Activated naive CD4-positive, alpha-beta T cell treated with anti-CD3 and anti-CD28 coated beads for 36 hours (primary cell): ENCODE measurements at regions not wholly inside any gene's neighbourhood (a gene's known extent, or its start where the extent isn't known, plus 50 kb on each side); places are given as distances from the start of the nearest gene placed in this dataset.

Experiments
- CTCF ChIA-PET: fragments of 350-600 bp; sonication (Branson Sonifier 250); formaldehyde crosslinking; loops from one replicate; lab custom pipeline; 2021; ENCODE audit warnings: antibody characterized with exemption; lab: Charles Lee
- DNase-seq: peaks from one replicate; pipeline ENCODE4 v3.0.0-alpha.2; 2020
- H3K27ac Mint-ChIP-seq: one replicate; pipeline ENCODE4 v1.8.0; 2021; ENCODE audit warnings: mild to moderate bottlenecking, mixed read lengths
- H3K27me3 Mint-ChIP-seq: one replicate; pipeline ENCODE4 v1.8.0; 2021; ENCODE audit warnings: low read depth, mixed read lengths
- H3K36me3 Mint-ChIP-seq: one replicate; pipeline ENCODE4 v1.8.0; 2021; ENCODE audit warnings: low read depth, mixed read lengths
- H3K4me1 Mint-ChIP-seq: one replicate; pipeline ENCODE4 v1.8.0; 2021; ENCODE audit warnings: low read depth, mixed read lengths
- H3K4me3 Mint-ChIP-seq: one replicate; pipeline ENCODE4 v1.8.0; 2021; ENCODE audit warnings: mild to moderate bottlenecking, moderate library complexity, mixed read lengths
- H3K9me3 Mint-ChIP-seq: one replicate; pipeline ENCODE4 v1.8.0; 2021; ENCODE audit warnings: mixed read lengths
- intact Hi-C: fragments of 100-400 bp; cut with micrococcal nuclease; formaldehyde crosslinking; loops from one replicate; pipeline ENCODE4 v1.15.1; 2023

DNA sequence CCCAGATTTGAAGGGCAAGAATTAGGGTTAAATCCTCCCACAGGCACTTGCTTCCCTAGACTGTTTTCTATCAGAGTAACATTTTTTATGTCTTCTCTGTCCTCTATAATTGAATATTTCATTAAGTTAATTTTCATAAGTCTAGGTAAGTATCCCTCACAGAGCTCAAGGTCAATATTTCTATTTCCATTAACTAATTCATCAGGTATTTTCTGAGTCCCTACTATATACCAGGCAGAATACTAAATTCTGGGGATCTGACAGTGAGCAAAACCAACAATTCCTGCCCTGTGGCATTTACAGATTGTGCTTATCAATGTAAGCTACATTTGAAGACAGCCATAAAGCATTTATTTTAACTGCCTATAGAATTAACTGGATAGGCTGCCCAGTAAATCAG lies 86.4 kb upstream of the RBBP8 start:
- H3K27me3 Mint-ChIP-seq: peaks cover 7% of the 10 kb centered on the region
- no peaks in the 10 kb centered on the region for H3K36me3 Mint-ChIP-seq
- DNase-seq: no peak
- H3K9me3 Mint-ChIP-seq: no peaks in the 10 kb centered on the region
- intact Hi-C loops: loop anchor here (5.0 kb wide), 1 partner anchor 34 kb away; no protein-coding TSS in a partner anchor
- peaks cover 3% of the 10 kb centered on the region for H3K4me1 Mint-ChIP-seq
- H3K4me3 Mint-ChIP-seq: no peak overlapping the region
- no peak overlapping the region for H3K27ac Mint-ChIP-seq
- CTCF ChIA-PET: interaction anchor here (0.6 to 1.3 kb wide), 2 partner anchors 36 to 531 kb away, joined by 3 to 4 read pairs; no protein-coding TSS in a partner anchor

DNA sequence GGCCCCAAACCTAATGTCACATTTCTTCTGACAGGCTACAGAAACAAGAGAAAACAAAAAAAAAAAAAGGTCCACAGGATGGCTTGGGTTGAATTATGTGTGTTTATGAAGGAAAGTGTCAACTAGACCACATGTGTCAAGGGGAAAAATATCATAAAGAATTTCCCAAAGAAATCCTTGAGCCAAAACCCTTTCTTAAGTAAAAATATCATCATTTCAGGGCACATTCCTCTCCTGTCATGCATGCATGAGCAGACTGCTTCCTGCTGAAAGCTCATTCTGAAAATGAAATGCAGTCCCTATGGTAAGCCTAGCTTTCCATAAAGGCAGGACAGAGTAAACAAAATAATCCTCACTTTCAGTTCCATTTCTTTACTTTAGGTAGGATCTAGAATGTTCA lies 85.7 kb upstream of the RBBP8 start:
- no peak for DNase-seq
- Mint-ChIP-seq H3K27me3 (peaks cover 11% of the 10 kb centered on the region), H3K9me3 (no peaks in the 10 kb centered on the region), H3K27ac (no peak overlapping the region), H3K36me3 (no peaks in the 10 kb centered on the region), H3K4me3 (no peak overlapping the region), H3K4me1 (peaks cover 3% of the 10 kb centered on the region)
- CTCF ChIA-PET: interaction anchor here (0.6 to 1.4 kb wide), 6 partner anchors 10 to 838 kb away, joined by 3 to 4 read pairs (median 3); no protein-coding TSS in a partner anchor
- intact Hi-C loops: loop anchor here (5.0 kb wide), 1 partner anchor 35 kb away; no protein-coding TSS in a partner anchor

DNA sequence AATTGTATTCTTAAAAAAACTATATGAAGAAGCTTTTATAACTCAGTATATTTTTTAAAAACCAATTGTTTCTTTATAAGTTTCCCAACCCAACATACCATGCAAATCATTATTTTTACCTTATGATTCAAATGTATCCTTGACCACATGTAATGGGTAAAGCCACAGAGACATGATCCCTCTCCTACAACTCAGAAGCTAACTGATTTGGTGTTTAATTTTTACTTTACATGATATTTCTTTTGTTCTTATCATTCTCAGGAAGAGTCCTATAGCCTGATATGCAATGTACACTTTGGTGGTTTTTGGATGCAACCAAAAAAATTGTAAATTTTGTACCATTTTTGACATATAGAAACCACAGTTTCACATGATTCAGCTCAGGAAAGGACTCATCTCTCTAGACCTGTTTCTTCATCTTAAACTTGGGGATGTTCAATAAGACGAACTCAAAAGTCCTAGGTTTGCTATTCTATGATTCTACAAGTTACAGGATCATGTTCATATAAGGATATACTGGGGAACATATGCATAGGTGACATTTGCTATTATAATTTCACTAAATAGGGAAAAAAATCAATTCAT lies 85.2 kb upstream of the RBBP8 start:
- intact Hi-C loops: loop anchor here (5.0 kb wide), 1 partner anchor 36 kb away; no protein-coding TSS in a partner anchor
- Mint-ChIP-seq H3K9me3 (no peaks in the 10 kb centered on the region), H3K27me3 (peaks cover 16% of the 10 kb centered on the region), H3K4me3 (no peak overlapping the region), H3K4me1 (peaks cover 3% of the 10 kb centered on the region), H3K36me3 (no peaks in the 10 kb centered on the region), H3K27ac (no peak overlapping the region)
- no peak for DNase-seq
- CTCF ChIA-PET: interaction anchor here (0.7 to 1.4 kb wide), 4 partner anchors 9 to 838 kb away, joined by 3 to 4 read pairs (median 3); no protein-coding TSS in a partner anchor

DNA sequence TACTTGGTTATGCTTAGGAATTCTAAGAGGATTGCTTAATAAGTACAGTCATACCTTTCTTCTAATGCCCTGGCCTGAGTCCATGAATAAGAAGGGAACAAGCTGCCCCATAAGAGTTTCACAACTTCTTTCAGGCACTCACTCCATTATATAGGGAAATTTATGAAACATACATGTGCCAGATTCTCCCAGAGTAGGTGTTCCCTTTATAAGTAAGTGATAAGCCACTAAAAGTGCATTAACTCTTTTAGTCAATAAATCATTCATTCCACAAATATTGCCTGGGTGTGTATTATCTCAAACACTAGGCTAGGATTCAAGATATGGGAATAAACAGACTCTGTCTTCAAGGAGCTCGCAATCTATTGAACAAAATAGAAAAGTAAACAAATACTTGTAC lies 84.5 kb upstream of the RBBP8 start:
- CTCF ChIA-PET: interaction anchor here (1.4 kb wide), 1 partner anchor 9 kb away, joined by 4 read pairs; no protein-coding TSS in a partner anchor
- Mint-ChIP-seq H3K4me3 (no peak overlapping the region), H3K27me3 (peaks cover 18% of the 10 kb centered on the region), H3K9me3 (no peaks in the 10 kb centered on the region), H3K36me3 (no peaks in the 10 kb centered on the region), H3K27ac (no peak overlapping the region), H3K4me1 (peaks cover 3% of the 10 kb centered on the region)
- no peak for DNase-seq
- intact Hi-C loops: loop anchor here (5.0 kb wide), 1 partner anchor 36 kb away; no protein-coding TSS in a partner anchor

DNA sequence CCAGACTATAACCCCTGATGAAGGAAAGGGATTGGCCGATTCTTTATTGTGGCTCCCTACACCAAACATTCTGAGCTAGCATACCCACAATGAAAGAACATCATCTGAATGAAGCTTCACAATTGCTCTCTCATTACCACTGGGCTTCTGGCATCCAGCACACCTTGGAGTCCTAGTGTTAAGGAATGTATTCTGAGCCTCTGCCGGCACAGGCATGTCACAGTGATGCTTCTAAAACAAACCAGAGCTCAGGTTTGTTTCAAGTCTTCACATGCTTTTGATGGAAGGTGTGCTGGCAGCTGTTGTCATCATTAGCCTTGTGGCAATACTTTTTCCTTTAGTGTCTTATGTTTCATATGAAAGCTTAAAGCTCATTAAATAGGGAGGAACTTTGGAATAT lies 76.3 kb upstream of the RBBP8 start:
- H3K4me1 Mint-ChIP-seq: no peaks in the 10 kb centered on the region
- CTCF ChIA-PET: interaction anchor here (1.3 kb wide), 1 partner anchor 9 kb away, joined by 4 read pairs; no protein-coding TSS in a partner anchor
- no peak for DNase-seq
- no peak overlapping the region for H3K27ac Mint-ChIP-seq
- H3K4me3 Mint-ChIP-seq: no peak overlapping the region
- intact Hi-C loops: loop anchor here (10.0 kb wide), 1 partner anchor 48 kb away; no protein-coding TSS in a partner anchor
- H3K36me3 Mint-ChIP-seq: no peaks in the 10 kb centered on the region
- no peaks in the 10 kb centered on the region for H3K9me3 Mint-ChIP-seq
- H3K27me3 Mint-ChIP-seq: peaks cover 36% of the 10 kb centered on the region

DNA sequence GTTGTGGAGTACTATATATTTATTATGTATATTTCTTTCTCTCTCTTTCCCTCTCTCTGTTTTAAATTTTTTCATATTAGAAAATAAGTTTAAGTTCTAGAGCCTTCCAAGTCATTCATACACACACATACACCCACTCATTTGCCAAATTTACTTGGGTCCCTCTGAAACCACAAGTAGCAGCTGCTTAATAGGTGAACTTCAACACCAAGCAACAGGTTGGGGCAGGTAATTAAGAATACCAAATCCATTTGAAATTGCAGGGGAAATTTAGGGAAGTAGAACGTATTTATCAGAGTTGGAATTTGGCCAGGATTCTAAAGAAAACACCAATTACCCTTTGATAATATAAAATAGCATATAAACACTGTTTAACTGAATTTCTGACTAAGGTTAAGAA lies 75.0 kb upstream of the RBBP8 start:
- Mint-ChIP-seq H3K36me3 (no peaks in the 10 kb centered on the region), H3K9me3 (no peaks in the 10 kb centered on the region), H3K27ac (no peak overlapping the region), H3K4me3 (no peak overlapping the region), H3K4me1 (no peaks in the 10 kb centered on the region), H3K27me3 (peaks cover 31% of the 10 kb centered on the region)
- intact Hi-C loops: loop anchor here (10.0 kb wide), 1 partner anchor 47 kb away; no protein-coding TSS in a partner anchor
- CTCF ChIA-PET: interaction anchor here (1.3 kb wide), 1 partner anchor 10 kb away, joined by 4 read pairs; no protein-coding TSS in a partner anchor
- DNase-seq: no peak

DNA sequence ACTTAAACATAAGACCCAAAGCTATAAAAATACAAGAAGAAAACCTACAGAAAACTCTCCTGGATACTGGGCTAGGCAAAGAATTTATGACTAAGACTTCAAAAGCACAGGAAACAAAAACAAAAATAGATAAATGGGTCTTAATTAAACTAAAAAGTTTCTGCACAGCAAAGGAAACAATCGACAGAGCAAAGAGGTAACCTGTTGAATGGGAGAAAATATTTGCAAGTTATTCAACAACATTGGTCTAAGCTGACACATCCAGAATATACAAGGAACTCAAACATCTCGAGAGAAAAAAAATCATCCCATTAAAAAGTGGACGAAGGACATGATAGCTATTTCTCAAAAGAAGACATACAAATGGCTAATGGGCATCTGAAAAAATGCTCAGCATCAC lies 72.3 kb upstream of the RBBP8 start:
- Mint-ChIP-seq H3K27me3 (peaks cover 36% of the 10 kb centered on the region), H3K4me3 (no peak overlapping the region), H3K4me1 (no peaks in the 10 kb centered on the region), H3K27ac (no peak overlapping the region), H3K36me3 (no peaks in the 10 kb centered on the region), H3K9me3 (no peaks in the 10 kb centered on the region)
- no peak for DNase-seq
- intact Hi-C loops: no loop called here
- CTCF ChIA-PET: no interaction called here

DNA sequence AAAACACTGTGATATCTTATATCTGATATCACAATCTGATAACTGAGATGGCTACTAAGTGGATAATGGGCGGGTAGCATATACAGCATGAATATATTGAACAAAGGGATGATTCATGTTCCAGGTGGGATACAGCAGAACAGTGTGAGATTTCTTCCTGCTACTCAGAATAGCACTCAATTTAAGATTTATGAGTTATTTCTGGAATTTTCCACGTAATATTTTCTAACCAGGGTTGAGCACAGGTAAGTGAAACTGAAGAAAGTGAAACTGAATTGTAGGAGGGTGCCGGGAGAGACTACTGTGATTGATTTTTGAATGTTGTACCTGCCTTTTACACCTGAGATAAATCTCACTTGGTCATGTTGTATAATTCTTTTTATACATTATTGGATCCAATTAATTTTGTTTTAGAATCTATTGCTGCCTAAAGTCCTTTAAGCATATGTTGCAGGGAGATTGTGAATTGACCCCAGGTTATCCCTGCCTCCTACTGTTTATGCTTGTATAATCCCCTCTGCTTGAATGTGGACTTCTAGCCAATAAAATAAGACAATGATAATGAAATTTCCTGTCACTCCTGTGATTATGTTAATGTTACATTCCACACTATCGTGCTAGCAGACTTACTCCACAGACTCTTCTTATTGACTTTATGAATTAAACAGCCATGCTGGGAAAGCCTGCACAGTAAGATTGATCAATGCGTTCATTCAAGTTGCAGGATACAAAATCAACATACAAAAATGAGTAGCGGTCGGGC lies 67.6 kb upstream of the RBBP8 start:
- intact Hi-C loops: no loop called here
- Mint-ChIP-seq H3K9me3 (no peaks in the 10 kb centered on the region), H3K4me1 (no peaks in the 10 kb centered on the region), H3K27me3 (peaks cover 40% of the 10 kb centered on the region), H3K4me3 (no peak overlapping the region), H3K27ac (no peak overlapping the region), H3K36me3 (no peaks in the 10 kb centered on the region)
- CTCF ChIA-PET: no interaction called here
- no peak for DNase-seq

DNA sequence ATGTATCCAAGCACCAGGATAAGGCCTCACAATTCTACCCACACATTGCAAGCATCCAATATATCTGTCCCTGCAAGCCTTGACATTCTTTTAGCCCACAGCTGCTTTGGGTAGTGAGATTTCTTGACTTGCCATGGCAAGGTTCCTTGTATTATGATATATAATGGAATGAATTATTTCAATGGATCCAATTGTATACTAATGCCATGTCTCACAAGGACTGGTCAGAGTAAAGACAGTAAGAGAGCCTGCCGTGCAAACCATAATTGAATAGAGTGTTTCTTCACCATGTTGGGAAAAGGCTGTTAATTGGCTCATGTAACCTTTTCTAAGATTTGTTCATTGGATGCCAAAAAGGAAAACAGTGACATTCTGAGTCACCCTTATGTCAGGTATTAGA lies 64.3 kb upstream of the RBBP8 start:
- intact Hi-C loops: no loop called here
- no peak overlapping the region for H3K4me3 Mint-ChIP-seq
- H3K4me1 Mint-ChIP-seq: peaks cover 5% of the 10 kb centered on the region
- no peaks in the 10 kb centered on the region for H3K9me3 Mint-ChIP-seq
- H3K27ac Mint-ChIP-seq: no peak overlapping the region
- CTCF ChIA-PET: no interaction called here
- DNase-seq: no peak
- H3K36me3 Mint-ChIP-seq: no peaks in the 10 kb centered on the region
- H3K27me3 Mint-ChIP-seq: peaks cover 27% of the 10 kb centered on the region

DNA sequence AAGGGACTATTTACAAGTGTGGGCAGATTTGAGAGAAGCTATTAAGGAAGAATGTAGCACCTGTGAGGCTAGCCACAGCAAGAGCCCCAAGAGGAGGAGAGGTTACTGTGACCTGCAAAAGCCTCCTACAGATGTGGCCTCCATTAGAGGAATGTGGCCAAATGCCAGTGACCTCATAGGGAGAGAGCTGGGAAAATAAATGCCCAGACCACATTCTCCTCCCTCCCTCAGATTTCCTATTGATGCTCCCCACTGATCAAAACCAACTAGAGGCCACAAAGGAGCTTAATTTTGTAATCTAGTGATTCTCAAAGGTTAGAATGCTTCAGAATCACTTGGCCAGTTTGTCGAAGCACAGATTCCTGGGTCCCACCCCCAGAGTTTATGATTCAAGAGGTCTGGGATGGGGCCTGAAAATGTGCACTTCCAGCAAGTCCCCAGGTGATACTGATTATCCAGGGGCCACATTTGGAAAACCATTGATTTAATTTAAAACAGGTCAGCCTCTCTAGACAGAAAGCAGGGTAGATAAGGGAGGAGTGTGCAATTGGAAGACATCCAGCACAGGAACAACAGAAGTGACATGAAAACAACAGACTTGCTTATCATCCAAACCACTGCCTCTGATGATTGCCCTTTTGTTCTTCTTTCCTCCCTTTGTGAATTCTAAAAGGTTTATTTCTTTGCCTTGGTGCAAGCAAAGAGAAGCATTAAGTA lies 61.2 kb upstream of the RBBP8 start:
- no peak overlapping the region for H3K27ac Mint-ChIP-seq
- H3K4me1 Mint-ChIP-seq: peaks cover 5% of the 10 kb centered on the region

DNA sequence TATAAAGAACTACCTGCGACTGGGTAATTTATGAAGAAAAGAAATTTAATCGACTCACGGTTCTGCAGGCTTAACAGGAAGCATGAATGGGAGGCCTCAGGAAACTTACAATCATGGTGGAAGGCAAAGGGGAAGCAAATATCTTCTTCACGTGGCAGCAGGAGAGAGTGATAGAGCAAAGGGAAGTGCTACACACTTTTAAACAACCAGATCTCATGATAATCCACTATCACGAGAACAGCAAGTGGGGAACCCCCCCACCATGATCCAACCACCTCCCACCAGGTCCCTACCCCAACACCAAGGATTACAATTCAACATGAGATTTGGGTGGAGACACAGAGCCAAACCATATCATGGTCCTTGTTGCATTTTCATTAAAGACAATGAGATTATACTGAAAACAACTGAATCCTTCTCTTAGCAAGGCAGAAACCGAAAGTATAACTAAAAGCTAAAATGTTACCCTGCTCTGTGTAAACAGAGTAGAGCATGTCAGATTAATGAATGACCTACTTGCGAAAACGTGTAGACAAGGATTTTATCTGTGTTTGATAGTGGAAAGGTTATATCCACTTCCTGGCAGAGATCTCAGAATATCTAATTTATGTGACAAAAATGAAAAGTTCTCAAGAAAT lies 60.1 kb upstream of the RBBP8 start:
- Mint-ChIP-seq H3K36me3 (no peaks in the 10 kb centered on the region), H3K4me3 (no peak overlapping the region), H3K27me3 (peaks cover 8% of the 10 kb centered on the region), H3K9me3 (no peaks in the 10 kb centered on the region), H3K27ac (peak overlapping the region; percentile 32), H3K4me1 (peaks cover 5% of the 10 kb centered on the region)
- no peak for DNase-seq
- intact Hi-C loops: loop anchor here (10.0 kb wide), 1 partner anchor 58 kb away; no protein-coding TSS in a partner anchor
- CTCF ChIA-PET: interaction anchor here (0.7 kb wide), 2 partner anchors 34 to 76 kb away, joined by 3 read pairs; no protein-coding TSS in a partner anchor

More for the DNA sequence above, 61.2 kb upstream of the RBBP8 start:
- no peak for DNase-seq
- peaks cover 10% of the 10 kb centered on the region for H3K27me3 Mint-ChIP-seq
- H3K9me3 Mint-ChIP-seq: no peaks in the 10 kb centered on the region
- H3K4me3 Mint-ChIP-seq: no peak overlapping the region
- CTCF ChIA-PET: no interaction called here
- intact Hi-C loops: loop anchor here (10.0 kb wide), 1 partner anchor 57 kb away; no protein-coding TSS in a partner anchor
- H3K36me3 Mint-ChIP-seq: no peaks in the 10 kb centered on the region
